Lung (tissue), 11 donors: ENCODE measurements at regions not wholly inside any gene's neighbourhood (a gene's known extent, or its start where the extent isn't known, plus 50 kb on each side); places are given as distances from the start of the nearest gene placed in this dataset.
"Not testable (repeated sequence)": the region's sequence is repeated elsewhere in the genome, so short reads cannot be mapped to it uniquely, and the experiment has no call there.

Experiments used
- ATAC-seq: fragments of 200-7000 bp; cut with Tn5 transposase; one replicate; pipeline ENCODE4 v1.9.1; 2020; ENCODE audit warnings: moderate number of reproducible peaks; ENCODE audit not compliant: insufficient read depth, low FRiP score
- DNase-seq, 3 donors: peaks; one replicate each; pipeline ENCODE4 v3.0.0-alpha.2; 2013 to 2017
- H3K27ac ChIP-seq, 2 donors: one replicate each; pipeline ENCODE4 v1.5.1; 2013; ENCODE audit warnings: mild to moderate bottlenecking in 2 of 2, moderate library complexity in 2 of 2, control low read depth in 1 of 2, inconsistent platforms in 1 of 2, low read depth in 1 of 2, low read length in 1 of 2
- H3K27me3 ChIP-seq, 3 donors: one replicate each; pipeline ENCODE4 v1.5.1; 2013; ENCODE audit warnings: low read length in 2 of 3; ENCODE audit not compliant: control insufficient read depth in 3 of 3, insufficient read depth in 3 of 3
- H3K36me3 ChIP-seq, 4 donors: one replicate each; pipeline ENCODE4 v1.5.1; 2013; ENCODE audit warnings: low read length in 4 of 4, mild to moderate bottlenecking in 1 of 4, moderate library complexity in 1 of 4; ENCODE audit not compliant: control insufficient read depth in 4 of 4, insufficient read depth in 4 of 4
- H3K4me1 ChIP-seq, 5 donors: one replicate each; pipeline ENCODE4 v1.5.1; 2013; ENCODE audit warnings: low read length in 5 of 5, mild to moderate bottlenecking in 2 of 5, moderate library complexity in 1 of 5; ENCODE audit not compliant: control insufficient read depth in 5 of 5, insufficient read depth in 5 of 5
- H3K4me3 ChIP-seq: one replicate; pipeline ENCODE4 v1.5.1; 2013; ENCODE audit warnings: mild to moderate bottlenecking, control low read depth, moderate library complexity
- H3K9ac ChIP-seq, 2 donors: one replicate each; pipeline ENCODE4 v1.5.1; 2013; ENCODE audit warnings: low read length in 2 of 2, control low read depth in 1 of 2; ENCODE audit not compliant: insufficient read depth in 1 of 2
- H3K9me3 ChIP-seq, 4 donors: one replicate each; pipeline ENCODE4 v1.5.1; 2013; ENCODE audit warnings: low read length in 3 of 4, mild to moderate bottlenecking in 1 of 4, moderate library complexity in 1 of 4; ENCODE audit not compliant: control insufficient read depth in 4 of 4, insufficient read depth in 3 of 4
- CTCF ChIP-seq: IDR thresholded peaks from 2 replicates; pipeline ENCODE4 v1.5.1; 2012; ENCODE audit warnings: mild to moderate bottlenecking; ENCODE audit errors: control extremely low read depth, extremely low read depth
- WGBS, 2 donors: extraction: QIAGEN DNeasy Blood & Tissue Kit; methylation state at CpG; one replicate each; pipeline ENCODE4 v1.1.7; 2013; 5-methylcytosine and 5-hydroxymethylcytosine counted together
- donor health status: control.
- donor health status: control.
- donor health status: Bipolar disorder and iron deficiency.
- donor health status: healthy.
- donor health status: DM: yes; HTN: yes; CAD: no.

GRCh38 chrX:825991-826390 is 195.4 kb downstream of the SHOX start:
- no peak overlapping the region for H3K9ac ChIP-seq
- 69 to 71% methylated on average over 11 of the region's 11 CpGs for WGBS, 2 donors
- H3K27ac ChIP-seq = no peak overlapping the region
- no peaks in the 10 kb centered on the region for H3K4me1 ChIP-seq
- H3K36me3 ChIP-seq = no peaks in the 10 kb centered on the region
- no peak overlapping the region for H3K4me3 ChIP-seq
- no peak for ATAC-seq
- H3K9me3 ChIP-seq = peaks cover 0 to 4% (median 0%) of the 10 kb centered on the region in 4 donors
- DNase-seq = peak in 1 of 3 donors; percentile 3
- TF ChIP-seq CTCF = no peak
- H3K27me3 ChIP-seq = no peaks in the 10 kb centered on the region

DNA sequence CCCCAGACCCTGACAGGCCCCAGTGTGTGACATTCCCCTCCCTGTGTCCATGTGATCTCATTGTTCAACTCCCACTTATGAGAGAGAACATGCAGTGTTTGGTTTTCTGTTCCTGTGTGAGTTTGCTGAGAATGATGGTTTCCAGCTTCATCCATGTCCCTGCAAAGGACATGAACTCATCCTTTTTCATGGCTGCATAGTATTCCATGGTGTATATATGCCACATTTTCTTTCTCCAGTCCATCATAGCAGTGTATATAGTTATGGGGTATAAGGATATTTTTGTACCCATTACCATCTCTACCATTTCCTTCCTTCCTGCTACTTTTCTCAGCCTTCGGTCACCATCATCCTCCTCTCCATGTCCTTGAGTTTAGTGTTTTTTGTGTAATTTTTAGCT is 192.5 kb downstream of the SHOX start:
- WGBS, 2 donors = 87 to 96% methylated on average over 1 of the region's 1 CpG

GRCh38 chrX:821327-822107 is 190.9 kb downstream of the SHOX start:
- ATAC-seq = no peak
- no peak for DNase-seq
- Histone ChIP-seq H3K4me1 (no peaks in the 10 kb centered on the region), H3K36me3 (no peaks in the 10 kb centered on the region), H3K9ac (no peak overlapping the region), H3K9me3 (peaks cover 0 to 4% (median under 1%) of the 10 kb centered on the region in 4 donors), H3K27ac (no peak overlapping the region), H3K27me3 (no peaks in the 10 kb centered on the region), H3K4me3 (no peak overlapping the region)
- WGBS, 2 donors = 80 to 82% methylated on average over 12 of the region's 12 CpGs
- TF ChIP-seq CTCF = no peak

More for the DNA sequence above, 192.5 kb downstream of the SHOX start:
- H3K27me3 ChIP-seq, H3K9ac ChIP-seq, DNase-seq, H3K4me1 ChIP-seq, H3K27ac ChIP-seq, H3K9me3 ChIP-seq, ATAC-seq, H3K4me3 ChIP-seq, H3K36me3 ChIP-seq: not testable (repeated sequence)

GRCh38 chrX:819684-820083 is 189.1 kb downstream of the SHOX start:
- no peaks in the 10 kb centered on the region for H3K36me3 ChIP-seq
- no peak overlapping the region for H3K4me3 ChIP-seq
- H3K27me3 ChIP-seq = no peaks in the 10 kb centered on the region
- no peaks in the 10 kb centered on the region for H3K4me1 ChIP-seq
- no peak for ATAC-seq
- no peak overlapping the region for H3K27ac ChIP-seq
- TF ChIP-seq CTCF = no peak
- WGBS, 2 donors = 92 to 94% methylated on average over 15 of the region's 15 CpGs
- H3K9me3 ChIP-seq = peaks cover 0 to 6% (median 2%) of the 10 kb centered on the region in 4 donors
- H3K9ac ChIP-seq = no peak overlapping the region
- DNase-seq = no peak
